SK-N-SH treated with all-trans-retinoic acid at 6 μM for 48 hours (cell line): ENCODE measurements at regions not wholly inside any gene's neighbourhood (a gene's known extent, or its start where the extent isn't known, plus 50 kb on each side); places are given as distances from the start of the nearest gene placed in this dataset.

Experiments used
- ATAC-seq: fragments of 200-7000 bp; cut with Tn5 transposase; 3 replicates; pipeline ENCODE4 v1.9.1; 2020; ENCODE audit warnings: mild to moderate bottlenecking, moderate library complexity
- ARNTL ChIP-seq: fragments of 450-650 bp; formaldehyde crosslinking; IDR thresholded peaks from 2 replicates; pipeline ENCODE4 v1.5.0; 2020; ENCODE audit warnings: low read depth, mild to moderate bottlenecking, moderate library complexity, borderline replicate concordance
- BACH2 ChIP-seq: fragments of 250-450 bp; sonication (Bioruptor Pico); IDR thresholded peaks from 2 replicates; pipeline ENCODE4 v1.9.0; 2021; ENCODE audit warnings: mild to moderate bottlenecking, borderline replicate concordance
- CSRNP3 ChIP-seq: fragments of 250-450 bp; sonication (Bioruptor Pico); IDR thresholded peaks from 2 replicates; pipeline ENCODE4 v1.5.1; 2021; ENCODE audit warnings: mild to moderate bottlenecking, moderate library complexity
- ESRRG ChIP-seq: fragments of 250-450 bp; sonication (Bioruptor Pico); IDR thresholded peaks from 2 replicates; pipeline ENCODE4 v1.6.1; 2021; ENCODE audit warnings: mild to moderate bottlenecking
- GLIS3 ChIP-seq: fragments of 250-450 bp; sonication (Bioruptor Pico); IDR thresholded peaks from 2 replicates; pipeline ENCODE4 v1.5.0; 2020; ENCODE audit warnings: mild to moderate bottlenecking, moderate library complexity
- ISL1 ChIP-seq: fragments of 250-450 bp; sonication (Bioruptor Pico); IDR thresholded peaks from 2 replicates; pipeline ENCODE4 v2.1.2; 2022; ENCODE audit warnings: mild to moderate bottlenecking, moderate library complexity
- OSR1 ChIP-seq: fragments of 250-450 bp; sonication (Bioruptor Pico); IDR thresholded peaks from 2 replicates; pipeline ENCODE4 v1.8.0; 2022; ENCODE audit warnings: moderate library complexity, mild to moderate bottlenecking, inconsistent platforms
- PATZ1 ChIP-seq: fragments of 250-450 bp; sonication (Bioruptor Pico); IDR thresholded peaks from 2 replicates; pipeline ENCODE4 v1.8.0; 2020; ENCODE audit warnings: mild to moderate bottlenecking, moderate library complexity, borderline replicate concordance
- POU6F1 ChIP-seq: fragments of 250-450 bp; sonication (Bioruptor Pico); IDR thresholded peaks from 2 replicates; pipeline ENCODE4 v1.8.0; 2021; ENCODE audit warnings: low read depth, mild to moderate bottlenecking, moderate library complexity, borderline replicate concordance
- PPARA ChIP-seq: fragments of 250-450 bp; sonication (Bioruptor Pico); IDR thresholded peaks from 2 replicates; pipeline ENCODE4 v1.5.0; 2020; ENCODE audit warnings: mild to moderate bottlenecking, borderline replicate concordance
- RARB ChIP-seq: fragments of 250-450 bp; sonication (Bioruptor Pico); IDR thresholded peaks from 2 replicates; pipeline ENCODE4 v1.8.0; 2021; ENCODE audit warnings: mild to moderate bottlenecking, moderate library complexity
- SNAI2 ChIP-seq: fragments of 250-450 bp; sonication (Bioruptor Pico); IDR thresholded peaks from 2 replicates; pipeline ENCODE4 v1.5.0; 2020; ENCODE audit warnings: mild to moderate bottlenecking, moderate library complexity
- TCF4 ChIP-seq: fragments of 250-450 bp; sonication (Bioruptor Pico); IDR thresholded peaks from 2 replicates; pipeline ENCODE4 v1.8.0; 2021; ENCODE audit warnings: mild to moderate bottlenecking, moderate library complexity, borderline replicate concordance
- TOX ChIP-seq: fragments of 250-450 bp; sonication (Bioruptor Pico); IDR thresholded peaks from 2 replicates; pipeline ENCODE4 v1.8.0; 2021; ENCODE audit warnings: mild to moderate bottlenecking, moderate library complexity, borderline replicate concordance
- TSHZ2 ChIP-seq: fragments of 250-450 bp; sonication (Bioruptor Pico); IDR thresholded peaks from 2 replicates; pipeline ENCODE4 v1.5.0; 2020; ENCODE audit warnings: mild to moderate bottlenecking, moderate library complexity
- ZC3H10 ChIP-seq: fragments of 250-450 bp; sonication (Bioruptor Pico); IDR thresholded peaks from 2 replicates; pipeline ENCODE4 v1.5.1; 2021; ENCODE audit warnings: mild to moderate bottlenecking, moderate library complexity
- ZFP3 ChIP-seq: fragments of 250-450 bp; sonication (Bioruptor Pico); IDR thresholded peaks from 2 replicates; pipeline ENCODE4 v1.5.0; 2020; ENCODE audit warnings: mild to moderate bottlenecking, moderate library complexity
- ZFP30 ChIP-seq: fragments of 450-650 bp; formaldehyde crosslinking; IDR thresholded peaks from 2 replicates; pipeline ENCODE4 v1.5.0; 2022; ENCODE audit warnings: mild to moderate bottlenecking, moderate library complexity
- ZNF565 ChIP-seq: fragments of 450-650 bp; formaldehyde crosslinking; conservative IDR thresholded peaks from 2 replicates; pipeline ENCODE4 v1.5.0; 2020; ENCODE audit warnings: low read depth, mild to moderate bottlenecking, moderate library complexity
- ZNF70 ChIP-seq: fragments of 450-650 bp; formaldehyde crosslinking; IDR thresholded peaks from 2 replicates; pipeline ENCODE4 v1.5.0; 2020; ENCODE audit warnings: mild to moderate bottlenecking, moderate library complexity
- ZNF8 ChIP-seq: fragments of 450-650 bp; formaldehyde crosslinking; IDR thresholded peaks from 2 replicates; pipeline ENCODE4 v1.5.0; 2020; ENCODE audit warnings: mild to moderate bottlenecking, moderate library complexity

- peak; percentile 83 for ATAC-seq
Measured at GRCh38 chr5:158064334-158065123, 205.6 kb upstream of the CLINT1 start.

GRCh38 chr5:158063052-158063451, 204.1 kb upstream of the CLINT1 start:
- TF ChIP-seq RARB (CRISPR knock-in tag) = no peak
- TF ChIP-seq ZNF565 (CRISPR knock-in tag) = no peak
- no peak for TF ChIP-seq CSRNP3
- no peak for TF ChIP-seq TCF4 (CRISPR knock-in tag)
- TF ChIP-seq ZNF70 (CRISPR knock-in tag) = no peak
- no peak for TF ChIP-seq POU6F1 (CRISPR knock-in tag)
- TF ChIP-seq ZFP3 (CRISPR knock-in tag) = no peak
- TF ChIP-seq ARNTL (CRISPR knock-in tag) = no peak
- no peak for TF ChIP-seq SNAI2 (CRISPR knock-in tag)
- no peak for TF ChIP-seq OSR1 (CRISPR knock-in tag)
- no peak for TF ChIP-seq PPARA (CRISPR knock-in tag)
- TF ChIP-seq BACH2 = no peak
- TF ChIP-seq GLIS3 (CRISPR knock-in tag) = no peak
- no peak for TF ChIP-seq ESRRG (CRISPR knock-in tag)
- no peak for TF ChIP-seq ISL1 (CRISPR knock-in tag)
- TF ChIP-seq ZFP30 (CRISPR knock-in tag) = no peak
- no peak for TF ChIP-seq PATZ1
- no peak for ATAC-seq

More at GRCh38 chr5:158064334-158065123, 205.6 kb upstream of the CLINT1 start:
- TF ChIP-seq OSR1 (CRISPR knock-in tag) (no peak), ZNF70 (CRISPR knock-in tag) (peak; percentile 75), BACH2 (no peak), ISL1 (CRISPR knock-in tag) (peak; percentile 57), ZC3H10 (CRISPR knock-in tag) (no peak), ZNF565 (CRISPR knock-in tag) (no peak), TOX (no peak), POU6F1 (CRISPR knock-in tag) (no peak), PPARA (CRISPR knock-in tag) (no peak), TSHZ2 (CRISPR knock-in tag) (no peak)

GRCh38 chr5:158061451-158061850, 202.5 kb upstream of the CLINT1 start:
- TF ChIP-seq GLIS3 (CRISPR knock-in tag) = no peak
- no peak for TF ChIP-seq ZNF8
- no peak for ATAC-seq
